NB4 (cell line): ENCODE measurements at regions not wholly inside any gene's neighbourhood (a gene's known extent, or its start where the extent isn't known, plus 50 kb on each side); places are given as distances from the start of the nearest gene placed in this dataset.

Experiments used
- CTCF ChIP-seq: IDR thresholded peaks from one replicate; pipeline ENCODE4 v1.5.1; 2012; ENCODE audit warnings: low read depth, low read length
- MAX ChIP-seq: IDR thresholded peaks from 2 replicates; pipeline ENCODE4 v1.6.1; 2011; ENCODE audit warnings: low read depth, low read length
- MYC ChIP-seq: IDR thresholded peaks from 2 replicates; pipeline ENCODE4 v1.6.1; 2011; ENCODE audit warnings: low read depth, low read length
- POLR2A ChIP-seq: IDR thresholded peaks from 2 replicates; pipeline ENCODE4 v1.6.1; 2011; ENCODE audit warnings: mild to moderate bottlenecking; ENCODE audit not compliant: insufficient read length; ENCODE audit errors: extremely low read depth

DNA sequence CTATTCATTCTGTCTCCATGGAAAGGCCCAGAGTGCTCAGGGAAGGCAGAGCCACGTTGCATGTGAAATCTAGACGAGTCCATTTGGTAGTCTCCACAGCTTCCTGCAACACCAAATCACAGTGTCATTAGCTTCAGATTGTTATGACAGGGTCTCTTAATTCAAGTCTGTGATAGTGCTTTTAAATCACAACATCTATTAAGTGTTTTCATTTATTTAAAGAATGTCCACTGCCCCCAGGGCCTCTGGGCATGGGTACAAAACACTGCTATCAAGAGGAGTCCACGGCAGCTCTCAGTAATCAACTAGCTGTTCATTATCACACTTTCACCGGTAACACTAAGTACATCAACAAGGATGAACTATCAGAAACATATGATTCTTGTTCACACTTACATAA lies 455.9 kb upstream of the JARID2 start:
- TF ChIP-seq CTCF (no peak), POLR2A (no peak), MAX (no peak), MYC (no peak)
